GM12878 (cell line): ENCODE measurements at regions not wholly inside any gene's neighbourhood (a gene's known extent, or its start where the extent isn't known, plus 50 kb on each side); places are given as distances from the start of the nearest gene placed in this dataset.
"Not testable (repeated sequence)": the region's sequence is repeated elsewhere in the genome, so short reads cannot be mapped to it uniquely, and the experiment has no call there.

Experiments
- ATAC-seq: fragments of 200-7000 bp; cut with Tn5 transposase; 3 replicates; pipeline ENCODE4 v1.9.1; 2020; ENCODE audit warnings: mild to moderate bottlenecking, moderate library complexity
- BruUV-seq: library from RNA; stranded (reverse); fragments of 400-500 nt; replicated peaks from 2 replicates; lab custom pipeline; 2021; lab: Mats Ljungman, UMichigan
- CTCF ChIA-PET: fragments of 300-600 bp; sonication (Branson Sonifier 250); formaldehyde crosslinking; extraction: SDS; loops from one replicate; lab custom pipeline; 2021; ENCODE audit warnings: inconsistent platforms; lab: Yijun Ruan, JAX
- POLR2A ChIA-PET: fragments of 350-600 bp; formaldehyde crosslinking; extraction: SDS; loops from one replicate; lab custom pipeline; 2021; ENCODE audit warnings: inconsistent platforms; lab: Charles Lee
- RAD21 ChIA-PET: fragments of 300-600 bp; sonication (Branson Sonifier 250); formaldehyde crosslinking; loops from one replicate; lab custom pipeline; 2023; ENCODE audit warnings: antibody characterized with exemption; ENCODE audit not compliant: unreplicated experiment; lab: Charles Lee
- SMC1A ChIA-PET: fragments of 300-600 bp; sonication (Branson Sonifier 250); formaldehyde crosslinking; loops from one replicate; lab custom pipeline; 2023; ENCODE audit not compliant: unreplicated experiment, uncharacterized antibody; lab: Charles Lee
- DNase-seq: peaks from one replicate; pipeline ENCODE4 v3.0.0-alpha.2; 2011; ENCODE audit warnings: low read depth, low spot score
- FAIRE-seq: peaks from 3 replicates; lab custom pipeline; 2011; peaks lifted over from hg19 to GRCh38; lab: Jason Lieb, UNC
- H2AFZ ChIP-seq: 2 replicates; pipeline ENCODE4 v1.6.0; 2011; ENCODE audit warnings: low read depth, low read length, control low read depth; ENCODE audit not compliant: control insufficient read depth
- H3K27ac ChIP-seq: 2 replicates; pipeline ENCODE4 v1.5.1; 2011; ENCODE audit warnings: control low read depth; ENCODE audit not compliant: control insufficient read depth, insufficient read depth
- H3K27me3 ChIP-seq, 2 experiments: replicated peaks in 1 of 2; 2 replicates each; pipeline versions ENCODE4 v1.6.0 to v1.6.1; 2011; ENCODE audit warnings: low read length in 1 of 2; ENCODE audit not compliant: control insufficient read depth in 2 of 2, insufficient read depth in 2 of 2
- H3K36me3 ChIP-seq, 2 experiments: 2 replicates each; pipeline ENCODE4 v1.5.1; 2011; ENCODE audit warnings: low read length in 1 of 2; ENCODE audit not compliant: control insufficient read depth in 2 of 2, insufficient read depth in 2 of 2
- H3K4me1 ChIP-seq: 2 replicates; pipeline ENCODE4 v1.6.1; 2011; ENCODE audit warnings: mild to moderate bottlenecking, low read length, moderate library complexity, mixed read lengths; ENCODE audit not compliant: control insufficient read depth, insufficient read depth
- H3K4me2 ChIP-seq: 2 replicates; pipeline ENCODE4 v1.6.0; 2011; ENCODE audit warnings: control low read depth; ENCODE audit not compliant: control insufficient read depth, insufficient read depth
- H3K4me3 ChIP-seq: fragments of 200-600 bp; sonication (generic); 2 replicates; pipeline ENCODE4 v1.5.1; 2016
- H3K79me2 ChIP-seq: 2 replicates; pipeline ENCODE4 v1.6.0; 2011; ENCODE audit warnings: low read length; ENCODE audit not compliant: control insufficient read depth, insufficient read depth
- H3K9ac ChIP-seq: 2 replicates; pipeline ENCODE4 v1.8.0; 2011; ENCODE audit warnings: low read length, control low read depth, mixed read lengths; ENCODE audit not compliant: control insufficient read depth, insufficient read depth
- H3K9me3 ChIP-seq: replicated peaks from 3 replicates; pipeline ENCODE4 v1.5.1; 2011; ENCODE audit warnings: mild to moderate bottlenecking, low read length; ENCODE audit not compliant: control insufficient read depth, insufficient read depth
- H4K20me1 ChIP-seq: 2 replicates; pipeline ENCODE4 v1.6.0; 2011; ENCODE audit not compliant: control insufficient read depth, insufficient read depth
- ATF7 ChIP-seq: fragments of 450-650 bp; IDR thresholded peaks from 2 replicates; pipeline ENCODE4 v1.6.1; 2016; ENCODE audit warnings: low read depth, mild to moderate bottlenecking
- MLLT1 ChIP-seq: fragments of 450-650 bp; IDR thresholded peaks from 2 replicates; pipeline ENCODE4 v1.6.1; 2016; ENCODE audit warnings: mild to moderate bottlenecking
- RAD21 ChIP-seq: IDR thresholded peaks from 2 replicates; pipeline ENCODE4 v1.6.1; 2011; ENCODE audit warnings: mild to moderate bottlenecking, low read depth, low read length, moderate library complexity; ENCODE audit not compliant: insufficient read depth
- RCOR1 ChIP-seq: conservative IDR thresholded peaks from 2 replicates; pipeline ENCODE4 v1.6.1; 2012; ENCODE audit warnings: low read depth, low read length, improper control_type of control experiment
- USF2 ChIP-seq: IDR thresholded peaks from 2 replicates; pipeline ENCODE4 v1.6.1; 2011; ENCODE audit warnings: low read depth, low read length, improper control_type of control experiment, borderline replicate concordance
- ZNF622 ChIP-seq: fragments of 450-650 bp; IDR thresholded peaks from 2 replicates; pipeline ENCODE4 v1.6.1; 2017; ENCODE audit warnings: mild to moderate bottlenecking, inconsistent platforms
- WGBS: methylation state at CpG from one replicate; pipeline ENCODE4 v1.1.6; 2016; ENCODE audit warnings: low lambda C conversion rate; ENCODE audit not compliant: insufficient replicate concordance, insufficient coverage; ENCODE audit errors: missing lambda C conversion rate; 5-methylcytosine and 5-hydroxymethylcytosine counted together
- in situ Hi-C: fragments of 300-500 bp; cut with MboI; formaldehyde crosslinking; loops from 9 replicates; pipeline ENCODE4 v1.14.3; 2018; ENCODE audit warnings: mixed read lengths
- intact Hi-C: fragments of 100-400 bp; cut with micrococcal nuclease; formaldehyde crosslinking; loops from one replicate; pipeline ENCODE4 v1.14.2; 2022; ENCODE audit not compliant: unreplicated experiment
- TF ChIP-seq, protein P1 (sequence below): fragments of 450-650 bp; conservative IDR thresholded peaks from 2 replicates; pipeline ENCODE4 v1.6.1; 2017; ENCODE audit warnings: mild to moderate bottlenecking, moderate library complexity
- TF ChIP-seq, protein P2 (sequence below): fragments of 450-650 bp; formaldehyde crosslinking; IDR thresholded peaks from 2 replicates; pipeline ENCODE4 v1.4.0; 2022; ENCODE audit warnings: mild to moderate bottlenecking, moderate library complexity

DNA sequence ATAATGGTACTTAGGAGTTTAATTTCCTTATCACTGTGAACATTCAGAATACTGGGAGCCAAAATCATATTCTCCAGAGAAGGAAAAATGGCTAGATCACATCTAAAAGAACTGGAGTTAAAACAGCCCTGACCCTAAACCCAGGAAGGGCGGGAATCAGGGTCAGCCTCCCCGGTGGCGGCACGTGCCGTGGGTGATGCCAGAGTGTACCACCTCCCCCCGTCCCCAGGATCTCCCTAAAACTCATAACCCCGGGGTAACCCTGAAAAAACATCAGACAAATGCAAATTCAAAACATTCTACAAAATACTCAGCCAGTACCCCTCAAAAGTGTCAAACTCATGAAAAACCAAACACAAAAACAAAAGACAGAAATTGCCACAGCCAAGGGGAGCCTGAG lies 148.3 kb downstream of the DLL1 start (continued):
- TF ChIP-seq, protein P1, sequence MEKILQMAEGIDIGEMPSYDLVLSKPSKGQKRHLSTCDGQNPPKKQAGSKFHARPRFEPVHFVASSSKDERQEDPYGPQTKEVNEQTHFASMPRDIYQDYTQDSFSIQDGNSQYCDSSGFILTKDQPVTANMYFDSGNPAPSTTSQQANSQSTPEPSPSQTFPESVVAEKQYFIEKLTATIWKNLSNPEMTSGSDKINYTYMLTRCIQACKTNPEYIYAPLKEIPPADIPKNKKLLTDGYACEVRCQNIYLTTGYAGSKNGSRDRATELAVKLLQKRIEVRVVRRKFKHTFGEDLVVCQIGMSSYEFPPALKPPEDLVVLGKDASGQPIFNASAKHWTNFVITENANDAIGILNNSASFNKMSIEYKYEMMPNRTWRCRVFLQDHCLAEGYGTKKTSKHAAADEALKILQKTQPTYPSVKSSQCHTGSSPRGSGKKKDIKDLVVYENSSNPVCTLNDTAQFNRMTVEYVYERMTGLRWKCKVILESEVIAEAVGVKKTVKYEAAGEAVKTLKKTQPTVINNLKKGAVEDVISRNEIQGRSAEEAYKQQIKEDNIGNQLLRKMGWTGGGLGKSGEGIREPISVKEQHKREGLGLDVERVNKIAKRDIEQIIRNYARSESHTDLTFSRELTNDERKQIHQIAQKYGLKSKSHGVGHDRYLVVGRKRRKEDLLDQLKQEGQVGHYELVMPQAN: no peak
- TF ChIP-seq ATF7: no peak
- TF ChIP-seq, all 136 proteins: peak for 0

GRCh38 chr6:170141061-170141460 lies 149.8 kb downstream of the DLL1 start:
- H3K9me3 ChIP-seq, in situ Hi-C loops, BruUV-seq, H3K4me2 ChIP-seq, H3K36me3 ChIP-seq, H3K27ac ChIP-seq, H3K4me1 ChIP-seq, H4K20me1 ChIP-seq, SMC1A ChIA-PET, ATAC-seq, H3K79me2 ChIP-seq, FAIRE-seq, intact Hi-C loops, H3K4me3 ChIP-seq, H3K27me3 ChIP-seq, H3K9ac ChIP-seq, DNase-seq, CTCF ChIA-PET, POLR2A ChIA-PET, RAD21 ChIA-PET, H2AFZ ChIP-seq: not testable (repeated sequence)
- 65% methylated on average over 10 of the region's 10 CpGs for WGBS

DNA sequence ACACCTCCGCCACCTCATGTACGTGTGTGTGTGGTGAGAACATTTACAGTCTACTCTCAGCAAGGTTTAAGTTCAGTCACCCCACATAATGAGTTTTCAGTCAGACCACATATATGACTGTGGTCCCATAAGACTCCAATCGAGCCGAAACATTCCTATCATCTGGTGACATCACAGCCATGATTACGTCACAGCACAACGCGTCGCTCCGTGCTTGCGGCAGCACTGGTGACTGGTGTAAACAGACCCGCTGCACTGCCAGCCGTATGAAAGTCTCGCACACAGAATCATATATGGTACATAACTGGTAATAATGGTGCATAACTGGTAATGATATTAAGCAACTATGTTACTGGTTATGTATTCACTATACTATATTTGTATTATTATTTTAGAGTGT lies 150.7 kb downstream of the DLL1 start:
- no peak overlapping the region for H3K4me3 ChIP-seq
- intact Hi-C loops (no loop called here), in situ Hi-C loops (no loop called here)
- H3K4me2 ChIP-seq: no peak overlapping the region
- no peak overlapping the region for H2AFZ ChIP-seq
- FAIRE-seq (no peak), ATAC-seq (no peak), DNase-seq (no peak)
- ChIA-PET RAD21 (no interaction called here), POLR2A (no interaction called here), SMC1A (no interaction called here), CTCF (no interaction called here)
- H3K9ac ChIP-seq: no peak overlapping the region
- BruUV-seq: no TSS peak
- H3K27me3 ChIP-seq: no peaks in the 10 kb centered on the region
- H3K9me3 ChIP-seq: peaks cover 3% of the 10 kb centered on the region; the same call in 1 of the 3 replicates
- H4K20me1 ChIP-seq: no peaks in the 10 kb centered on the region
- no peaks in the 10 kb centered on the region for H3K36me3 ChIP-seq
- H3K27ac ChIP-seq: no peak overlapping the region
- H3K4me1 ChIP-seq: no peaks in the 10 kb centered on the region
- no peaks in the 10 kb centered on the region for H3K79me2 ChIP-seq
- 71% methylated on average over 13 of the region's 13 CpGs for WGBS
- TF ChIP-seq ZNF622 (no peak), RAD21 (no peak), USF2 (no peak), MLLT1 (no peak), RCOR1 (no peak)
- TF ChIP-seq, protein P2, sequence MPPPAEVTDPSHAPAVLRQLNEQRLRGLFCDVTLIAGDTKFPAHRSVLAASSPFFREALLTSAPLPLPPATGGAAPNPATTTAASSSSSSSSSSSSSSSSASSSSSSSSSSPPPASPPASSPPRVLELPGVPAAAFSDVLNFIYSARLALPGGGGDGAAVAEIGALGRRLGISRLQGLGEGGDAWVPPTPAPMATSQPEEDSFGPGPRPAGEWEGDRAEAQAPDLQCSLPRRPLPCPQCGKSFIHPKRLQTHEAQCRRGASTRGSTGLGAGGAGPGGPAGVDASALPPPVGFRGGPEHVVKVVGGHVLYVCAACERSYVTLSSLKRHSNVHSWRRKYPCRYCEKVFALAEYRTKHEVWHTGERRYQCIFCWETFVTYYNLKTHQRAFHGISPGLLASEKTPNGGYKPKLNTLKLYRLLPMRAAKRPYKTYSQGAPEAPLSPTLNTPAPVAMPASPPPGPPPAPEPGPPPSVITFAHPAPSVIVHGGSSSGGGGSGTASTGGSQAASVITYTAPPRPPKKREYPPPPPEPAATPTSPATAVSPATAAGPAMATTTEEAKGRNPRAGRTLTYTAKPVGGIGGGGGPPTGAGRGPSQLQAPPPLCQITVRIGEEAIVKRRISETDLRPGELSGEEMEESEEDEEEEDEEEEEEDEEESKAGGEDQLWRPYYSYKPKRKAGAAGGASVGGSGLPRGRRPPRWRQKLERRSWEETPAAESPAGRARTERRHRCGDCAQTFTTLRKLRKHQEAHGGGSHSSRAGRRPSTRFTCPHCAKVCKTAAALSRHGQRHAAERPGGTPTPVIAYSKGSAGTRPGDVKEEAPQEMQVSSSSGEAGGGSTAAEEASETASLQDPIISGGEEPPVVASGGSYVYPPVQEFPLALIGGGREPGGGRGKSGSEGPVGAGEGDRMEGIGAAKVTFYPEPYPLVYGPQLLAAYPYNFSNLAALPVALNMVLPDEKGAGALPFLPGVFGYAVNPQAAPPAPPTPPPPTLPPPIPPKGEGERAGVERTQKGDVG (CRISPR knock-in tag): no peak
